ENCODE measurements at regions not wholly inside any gene's neighbourhood (a gene's known extent, or its start where the extent isn't known, plus 50 kb on each side); places are given as distances from the start of the nearest gene placed in this dataset.
"Not testable (repeated sequence)": the region's sequence is repeated elsewhere in the genome, so short reads cannot be mapped to it uniquely, and the experiment has no call there.

- peaks cover 31% of the 10 kb centered on the region for H3K4me1 Mint-ChIP-seq (ENCODE audit: low read depth, unreplicated experiment)
- no peak overlapping the region for H3K4me3 Mint-ChIP-seq (ENCODE audit: low read depth, unreplicated experiment)
- H3K36me3 Mint-ChIP-seq (ENCODE audit: insufficient read depth, unreplicated experiment) = peaks cover 10% of the 10 kb centered on the region
- no peak for TF ChIP-seq CTCF (IDR thresholded peaks at IDR 0.05; ENCODE audit: unreplicated experiment)
- H3K9me3 Mint-ChIP-seq (ENCODE audit: low read depth, unreplicated experiment) = peaks cover 22% of the 10 kb centered on the region
- peak overlapping the region; percentile 87 for H3K27ac Mint-ChIP-seq (ENCODE audit: unreplicated experiment)
- peak; percentile 47 for DNase-seq
- intact Hi-C loops (cut with micrococcal nuclease; ENCODE audit: unreplicated experiment) = no loop called here
- H3K27me3 Mint-ChIP-seq (ENCODE audit: unreplicated experiment) = no peaks in the 10 kb centered on the region
- CTCF ChIA-PET = no interaction called here
- no TSS peak for BruUV-seq (replicated peaks)
These were observed 177.5 kb downstream of the MTCL1 start for GRCh38 chr18:8882632-8883408.

DNA sequence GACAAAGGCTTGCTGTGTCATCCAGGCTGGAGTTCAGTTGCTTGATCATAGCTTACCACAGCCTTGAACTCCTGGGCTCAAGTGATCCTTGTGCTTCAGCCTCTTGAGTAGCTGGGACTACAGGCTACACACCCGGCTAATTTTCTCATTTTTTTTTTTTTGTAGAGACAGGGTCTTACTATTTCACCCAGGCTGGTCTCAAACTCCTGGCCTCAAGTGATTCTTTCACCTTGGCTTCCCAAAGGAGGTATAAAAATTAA is 178.0 kb downstream of the MTCL1 start:
- Mint-ChIP-seq H3K27me3 (ENCODE audit: unreplicated experiment) (no peaks in the 10 kb centered on the region), H3K9me3 (ENCODE audit: low read depth, unreplicated experiment) (peaks cover 22% of the 10 kb centered on the region), H3K4me3 (ENCODE audit: low read depth, unreplicated experiment) (no peak overlapping the region), H3K36me3 (ENCODE audit: insufficient read depth, unreplicated experiment) (peaks cover 10% of the 10 kb centered on the region), H3K4me1 (ENCODE audit: low read depth, unreplicated experiment) (peaks cover 32% of the 10 kb centered on the region), H3K27ac (ENCODE audit: unreplicated experiment) (peak overlapping the region; percentile 87)
- no TSS peak for BruUV-seq (replicated peaks)
- intact Hi-C loops (cut with micrococcal nuclease; ENCODE audit: unreplicated experiment) = no loop called here
- CTCF ChIA-PET = no interaction called here
- no peak for TF ChIP-seq CTCF (IDR thresholded peaks at IDR 0.05; ENCODE audit: unreplicated experiment)
- no peak for DNase-seq

DNA sequence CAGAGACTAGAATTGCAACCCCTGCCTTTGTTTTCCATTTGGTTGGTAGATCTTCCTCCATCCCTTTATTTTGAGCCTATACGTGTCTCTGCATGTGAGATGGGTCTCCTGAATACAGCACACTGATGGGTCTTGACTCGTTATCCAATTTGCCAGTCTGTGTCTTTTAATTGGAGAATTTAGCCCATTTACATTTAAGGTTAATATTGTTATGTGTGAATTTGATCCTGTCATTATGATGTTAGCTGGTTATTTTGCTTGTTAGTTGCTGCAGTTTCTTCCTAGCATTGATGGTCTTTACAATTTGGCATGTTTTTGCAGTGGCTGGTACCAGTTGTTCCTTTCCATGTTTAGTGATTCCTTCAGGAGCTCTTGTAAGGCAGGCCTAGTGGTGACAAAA is 182.5 kb downstream of the MTCL1 start:
- H3K27me3 Mint-ChIP-seq (ENCODE audit: unreplicated experiment); H3K27ac Mint-ChIP-seq (ENCODE audit: unreplicated experiment); intact Hi-C loops (cut with micrococcal nuclease; ENCODE audit: unreplicated experiment); DNase-seq; CTCF ChIA-PET; BruUV-seq (replicated peaks); H3K4me3 Mint-ChIP-seq (ENCODE audit: low read depth, unreplicated experiment): not testable (repeated sequence)
- Mint-ChIP-seq H3K36me3 (ENCODE audit: insufficient read depth, unreplicated experiment) (peaks cover 13% of the 10 kb centered on the region), H3K9me3 (ENCODE audit: low read depth, unreplicated experiment) (peaks cover 13% of the 10 kb centered on the region), H3K4me1 (ENCODE audit: low read depth, unreplicated experiment) (peaks cover 36% of the 10 kb centered on the region)

DNA sequence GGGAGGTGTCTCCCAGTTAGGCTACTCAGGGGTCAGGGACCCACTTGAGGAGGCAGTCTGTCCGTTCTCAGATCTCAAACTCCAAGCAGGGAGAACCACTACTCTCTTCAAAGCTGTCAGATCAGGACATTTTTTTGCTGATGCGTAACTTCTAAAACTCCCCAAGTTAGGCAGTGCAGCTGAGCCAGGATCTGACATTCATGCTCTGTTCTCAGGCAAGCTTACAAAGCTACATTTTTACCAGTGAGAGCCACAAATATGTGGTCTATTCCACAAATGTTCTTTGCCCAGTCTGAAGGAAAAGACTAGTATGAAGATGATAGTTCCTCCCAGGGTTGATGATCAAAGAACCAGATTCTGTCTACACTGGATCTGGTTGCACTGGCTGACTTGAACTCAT is 184.1 kb downstream of the MTCL1 start:
- H3K4me3 Mint-ChIP-seq (ENCODE audit: low read depth, unreplicated experiment) = no peak overlapping the region
- no peak for TF ChIP-seq CTCF (IDR thresholded peaks at IDR 0.05; ENCODE audit: unreplicated experiment)
- no peaks in the 10 kb centered on the region for H3K27me3 Mint-ChIP-seq (ENCODE audit: unreplicated experiment)
- peak overlapping the region; percentile 92 for H3K27ac Mint-ChIP-seq (ENCODE audit: unreplicated experiment)
- intact Hi-C loops (cut with micrococcal nuclease; ENCODE audit: unreplicated experiment) = no loop called here
- no TSS peak for BruUV-seq (replicated peaks)
- H3K9me3 Mint-ChIP-seq (ENCODE audit: low read depth, unreplicated experiment) = peaks cover 12% of the 10 kb centered on the region
- CTCF ChIA-PET = no interaction called here
- H3K36me3 Mint-ChIP-seq (ENCODE audit: insufficient read depth, unreplicated experiment) = peaks cover 10% of the 10 kb centered on the region
- DNase-seq = no peak
- peaks cover 32% of the 10 kb centered on the region for H3K4me1 Mint-ChIP-seq (ENCODE audit: low read depth, unreplicated experiment)

DNA sequence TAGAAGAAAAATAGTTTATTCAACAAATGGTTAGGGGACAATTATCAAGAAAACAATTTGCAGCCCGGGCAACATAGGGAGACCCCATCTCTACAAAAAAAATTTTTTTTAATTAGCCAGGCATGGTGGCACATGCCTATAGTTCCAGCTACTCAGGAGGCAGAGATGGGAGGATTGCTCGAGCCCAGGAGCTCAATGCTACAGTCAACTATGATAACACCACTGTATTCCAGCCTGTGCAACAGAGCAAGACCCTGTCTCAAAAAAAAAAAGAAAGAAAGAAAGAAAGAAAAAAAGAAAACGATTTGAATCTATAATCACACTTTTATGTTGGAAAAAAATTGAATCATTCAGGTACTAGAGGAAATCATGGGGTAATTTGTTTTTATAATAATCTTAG is 185.1 kb downstream of the MTCL1 start:
- not testable (repeated sequence) for H3K27me3 Mint-ChIP-seq (ENCODE audit: unreplicated experiment); DNase-seq; BruUV-seq (replicated peaks); H3K36me3 Mint-ChIP-seq (ENCODE audit: insufficient read depth, unreplicated experiment)
- peaks cover 40% of the 10 kb centered on the region for H3K4me1 Mint-ChIP-seq (ENCODE audit: low read depth, unreplicated experiment)
- H3K4me3 Mint-ChIP-seq (ENCODE audit: low read depth, unreplicated experiment) = peak overlapping the region; percentile 48
- intact Hi-C loops (cut with micrococcal nuclease; ENCODE audit: unreplicated experiment) = loop anchor here (2.0 to 10.0 kb wide), 4 partner anchors 70 to 186 kb away; partner anchors contain the start of gene MTCL1
- CTCF ChIA-PET = interaction anchor here (0.6 to 1.0 kb wide), 3 partner anchors 48 to 659 kb away, joined by 3 to 4 read pairs (median 3); no protein-coding TSS in a partner anchor
- H3K9me3 Mint-ChIP-seq (ENCODE audit: low read depth, unreplicated experiment) = peaks cover 11% of the 10 kb centered on the region
- peak overlapping the region; percentile 92 for H3K27ac Mint-ChIP-seq (ENCODE audit: unreplicated experiment)

Measured in Calu3 (cell line).